Smooth muscle cell (in vitro differentiated cells): ENCODE measurements at regions not wholly inside any gene's neighbourhood (a gene's known extent, or its start where the extent isn't known, plus 50 kb on each side); places are given as distances from the start of the nearest gene placed in this dataset.

Experiments used
- DNase-seq: peaks from one replicate; lab custom pipeline; 2025; ENCODE audit not compliant: unreplicated experiment; lab: John Stamatoyannopoulos, UW
- H2AFZ ChIP-seq: fragments of 200-600 bp; sonication (generic); 2 replicates; pipeline ENCODE4 v1.6.0; 2016; ENCODE audit warnings: antibody characterized with exemption, low read depth, mild to moderate bottlenecking
- H3F3A ChIP-seq: fragments of 200-600 bp; sonication (generic); 2 replicates; pipeline ENCODE4 v1.6.0; 2017; ENCODE audit warnings: antibody characterized with exemption, low read depth
- H3K27ac ChIP-seq: fragments of 200-600 bp; sonication (generic); 2 replicates; pipeline ENCODE4 v1.5.1; 2016; ENCODE audit warnings: low read depth, mild to moderate bottlenecking
- H3K27me3 ChIP-seq: fragments of 200-600 bp; sonication (generic); 2 replicates; pipeline ENCODE4 v1.6.1; 2016; ENCODE audit warnings: low read depth, mild to moderate bottlenecking
- H3K36me3 ChIP-seq: fragments of 200-600 bp; sonication (generic); 2 replicates; pipeline ENCODE4 v1.5.1; 2016; ENCODE audit warnings: low read depth
- H3K4me1 ChIP-seq: fragments of 200-600 bp; sonication (generic); 2 replicates; pipeline ENCODE4 v1.5.1; 2016; ENCODE audit warnings: low read depth
- H3K4me2 ChIP-seq: fragments of 200-600 bp; sonication (generic); 2 replicates; pipeline ENCODE4 v1.6.0; 2016; ENCODE audit warnings: mild to moderate bottlenecking
- H3K4me3 ChIP-seq: fragments of 200-600 bp; sonication (generic); 2 replicates; pipeline ENCODE4 v1.5.1; 2016; ENCODE audit warnings: mild to moderate bottlenecking
- H3K79me2 ChIP-seq: fragments of 200-600 bp; sonication (generic); 2 replicates; pipeline ENCODE4 v1.6.0; 2016; ENCODE audit warnings: low read depth, mild to moderate bottlenecking
- H3K9ac ChIP-seq: fragments of 200-600 bp; sonication (generic); 2 replicates; pipeline ENCODE4 v1.6.0; 2016; ENCODE audit warnings: low read depth
- H3K9me3 ChIP-seq: fragments of 200-600 bp; sonication (generic); replicated peaks from 2 replicates; pipeline ENCODE4 v1.5.1; 2016; ENCODE audit warnings: low read depth
- H4K20me1 ChIP-seq: fragments of 200-600 bp; sonication (generic); 2 replicates; pipeline ENCODE4 v1.6.0; 2016; ENCODE audit warnings: low read depth
- WGBS: methylation state at CpG from one replicate; pipeline ENCODE4 v1.1.7; 2016; ENCODE audit warnings: low lambda C conversion rate; 5-methylcytosine and 5-hydroxymethylcytosine counted together
- TF ChIP-seq, protein P1 (sequence below): fragments of 200-600 bp; sonication (generic); IDR thresholded peaks from 2 replicates; pipeline ENCODE4 v1.5.1; 2017; ENCODE audit warnings: borderline replicate concordance, mild to moderate bottlenecking, antibody characterized with exemption; ENCODE audit not compliant: insufficient read depth, poor library complexity, severe bottlenecking

DNA sequence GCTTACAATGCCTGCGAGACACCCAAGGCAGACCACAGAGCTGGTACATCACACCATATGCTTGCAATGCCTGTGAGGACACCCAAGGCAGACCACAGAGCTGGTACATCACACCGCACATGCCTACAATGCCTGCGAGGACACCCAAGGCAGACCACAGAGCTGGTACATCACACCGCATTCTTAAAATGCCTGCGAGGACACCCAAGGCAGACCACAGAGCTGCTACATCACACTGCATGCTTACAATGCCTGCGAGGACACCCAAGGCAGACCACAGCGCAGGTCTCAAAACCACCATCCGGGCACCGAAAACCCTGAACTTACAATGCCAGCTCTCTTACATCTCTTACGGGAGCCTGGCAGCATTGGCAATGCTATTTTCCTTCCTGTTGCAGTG, 799.6 kb downstream of the GALR1 start:
- H3K79me2 ChIP-seq, result no peaks in the 10 kb centered on the region
- no peak overlapping the region for H3K4me2 ChIP-seq
- no peaks in the 10 kb centered on the region for H3K4me1 ChIP-seq
- no peaks in the 10 kb centered on the region for H3F3A ChIP-seq
- no peak overlapping the region for H3K4me3 ChIP-seq
- TF ChIP-seq, protein P1, sequence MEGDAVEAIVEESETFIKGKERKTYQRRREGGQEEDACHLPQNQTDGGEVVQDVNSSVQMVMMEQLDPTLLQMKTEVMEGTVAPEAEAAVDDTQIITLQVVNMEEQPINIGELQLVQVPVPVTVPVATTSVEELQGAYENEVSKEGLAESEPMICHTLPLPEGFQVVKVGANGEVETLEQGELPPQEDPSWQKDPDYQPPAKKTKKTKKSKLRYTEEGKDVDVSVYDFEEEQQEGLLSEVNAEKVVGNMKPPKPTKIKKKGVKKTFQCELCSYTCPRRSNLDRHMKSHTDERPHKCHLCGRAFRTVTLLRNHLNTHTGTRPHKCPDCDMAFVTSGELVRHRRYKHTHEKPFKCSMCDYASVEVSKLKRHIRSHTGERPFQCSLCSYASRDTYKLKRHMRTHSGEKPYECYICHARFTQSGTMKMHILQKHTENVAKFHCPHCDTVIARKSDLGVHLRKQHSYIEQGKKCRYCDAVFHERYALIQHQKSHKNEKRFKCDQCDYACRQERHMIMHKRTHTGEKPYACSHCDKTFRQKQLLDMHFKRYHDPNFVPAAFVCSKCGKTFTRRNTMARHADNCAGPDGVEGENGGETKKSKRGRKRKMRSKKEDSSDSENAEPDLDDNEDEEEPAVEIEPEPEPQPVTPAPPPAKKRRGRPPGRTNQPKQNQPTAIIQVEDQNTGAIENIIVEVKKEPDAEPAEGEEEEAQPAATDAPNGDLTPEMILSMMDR, result no peak
- WGBS, result 92% methylated on average over 10 of the region's 10 CpGs
- no peak overlapping the region for H3K9ac ChIP-seq
- DNase-seq, result no peak
- H3K9me3 ChIP-seq, result no peaks in the 10 kb centered on the region
- no peaks in the 10 kb centered on the region for H4K20me1 ChIP-seq
- H3K27ac ChIP-seq, result no peak overlapping the region
- H2AFZ ChIP-seq, result no peak overlapping the region
- no peaks in the 10 kb centered on the region for H3K27me3 ChIP-seq
- H3K36me3 ChIP-seq, result no peaks in the 10 kb centered on the region

DNA sequence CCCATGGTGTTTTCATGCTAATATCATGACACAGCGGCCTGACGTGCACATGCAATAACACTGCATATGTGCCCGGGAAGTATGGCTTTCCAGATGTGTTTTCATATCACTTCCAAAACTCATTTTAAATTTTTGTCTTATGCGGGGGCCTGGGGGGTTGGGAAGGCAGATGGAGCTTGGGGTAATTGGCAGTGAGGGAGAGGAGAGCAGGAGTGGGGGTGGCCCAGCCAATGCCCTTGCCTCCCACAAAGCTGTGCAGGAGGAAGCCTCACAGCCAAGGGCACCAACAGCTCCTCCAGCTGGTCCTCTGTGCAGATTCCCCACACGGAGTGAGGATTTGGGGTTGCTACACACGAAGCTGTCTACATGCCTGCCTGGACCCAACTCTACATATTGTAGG, 805.2 kb downstream of the GALR1 start:
- no peak overlapping the region for H3K9ac ChIP-seq
- TF ChIP-seq, protein P1, result no peak
- H3K4me3 ChIP-seq, result no peak overlapping the region
- no peak overlapping the region for H2AFZ ChIP-seq
- H3K79me2 ChIP-seq, result no peaks in the 10 kb centered on the region
- no peaks in the 10 kb centered on the region for H3K9me3 ChIP-seq
- no peaks in the 10 kb centered on the region for H3K27me3 ChIP-seq
- no peak overlapping the region for H3K27ac ChIP-seq
- DNase-seq, result no peak
- H4K20me1 ChIP-seq, result no peaks in the 10 kb centered on the region
- no peak overlapping the region for H3K4me2 ChIP-seq
- WGBS, result 84% methylated on average over 6 of the region's 6 CpGs
- no peaks in the 10 kb centered on the region for H3K36me3 ChIP-seq
- H3F3A ChIP-seq, result no peaks in the 10 kb centered on the region
- no peaks in the 10 kb centered on the region for H3K4me1 ChIP-seq

DNA sequence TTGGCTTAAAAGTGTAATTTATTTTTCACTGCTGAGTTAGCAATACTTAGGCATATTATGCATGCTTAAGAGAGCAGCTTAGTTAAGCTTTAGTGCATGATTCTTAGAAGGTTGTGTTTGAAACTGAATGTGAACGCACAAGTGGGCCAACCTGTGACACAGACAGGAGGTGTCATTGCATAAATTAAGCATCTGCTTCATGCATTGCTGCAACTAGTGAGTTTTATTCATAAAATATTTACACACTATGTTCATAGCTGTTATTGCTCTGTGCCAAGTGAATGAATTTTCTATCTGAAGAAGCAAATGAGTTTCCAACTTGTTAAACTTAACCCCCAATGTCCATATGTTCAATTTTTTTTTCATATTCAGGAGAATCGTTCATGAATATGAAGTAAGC, 806.4 kb downstream of the GALR1 start:
- no peaks in the 10 kb centered on the region for H3F3A ChIP-seq
- no peaks in the 10 kb centered on the region for H3K27me3 ChIP-seq
- no peaks in the 10 kb centered on the region for H3K79me2 ChIP-seq
- 87% methylated on average over 2 of the region's 2 CpGs for WGBS
- no peak overlapping the region for H2AFZ ChIP-seq
- H3K36me3 ChIP-seq, result no peaks in the 10 kb centered on the region
- TF ChIP-seq, protein P1, result no peak
- no peak overlapping the region for H3K4me2 ChIP-seq
- no peak overlapping the region for H3K9ac ChIP-seq
- no peak for DNase-seq
- H4K20me1 ChIP-seq, result no peaks in the 10 kb centered on the region
- no peaks in the 10 kb centered on the region for H3K9me3 ChIP-seq
- H3K4me1 ChIP-seq, result no peaks in the 10 kb centered on the region
- H3K4me3 ChIP-seq, result no peak overlapping the region
- no peak overlapping the region for H3K27ac ChIP-seq

DNA sequence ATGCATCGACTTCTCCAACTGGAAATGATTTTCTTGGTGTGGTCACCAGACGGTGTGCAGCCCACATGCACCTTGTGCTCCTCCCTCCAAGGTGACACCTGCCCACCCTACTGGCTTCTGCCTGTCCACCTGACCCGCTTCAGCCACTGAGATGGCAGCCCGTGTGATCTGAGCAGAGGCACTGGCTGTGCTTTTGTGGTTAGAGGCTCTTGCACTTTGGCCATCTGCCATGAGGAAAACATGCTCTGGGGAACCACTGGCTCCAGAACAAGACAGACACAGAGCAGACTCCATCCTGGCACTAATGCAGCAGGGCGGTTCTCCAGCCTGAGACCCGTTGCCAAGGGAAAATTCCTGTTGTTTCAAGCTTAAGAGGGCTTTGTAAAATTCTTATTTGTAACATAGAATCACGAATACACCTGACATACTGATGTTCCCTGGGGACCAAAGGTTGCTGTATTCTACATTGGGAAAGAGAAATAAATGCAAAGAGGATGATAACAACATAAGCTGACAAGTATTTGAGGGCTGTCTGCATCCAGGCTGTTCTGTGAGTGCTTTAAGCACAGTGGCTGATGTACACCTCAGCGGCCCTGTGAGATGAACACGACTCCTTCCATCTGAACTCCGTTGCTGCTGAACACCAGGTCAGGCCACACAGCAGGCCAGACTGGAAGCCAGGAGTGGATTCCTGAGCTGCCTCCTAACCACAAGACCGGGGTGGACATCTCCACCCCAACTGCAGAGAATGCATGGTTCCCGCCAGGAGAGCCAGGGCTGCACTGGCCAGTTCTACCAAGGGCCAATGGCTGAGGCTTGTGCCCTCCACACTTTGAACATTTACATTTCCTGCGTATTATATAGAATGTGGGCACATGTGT, 820.4 kb downstream of the GALR1 start:
- TF ChIP-seq, protein P1, result no peak
- no peaks in the 10 kb centered on the region for H3K79me2 ChIP-seq
- no peak overlapping the region for H2AFZ ChIP-seq
- H3K4me2 ChIP-seq, result no peak overlapping the region
- H3F3A ChIP-seq, result no peaks in the 10 kb centered on the region
- peaks cover 2% of the 10 kb centered on the region for H3K27me3 ChIP-seq
- no peaks in the 10 kb centered on the region for H3K36me3 ChIP-seq
- no peak overlapping the region for H3K9ac ChIP-seq
- 67% methylated on average over 13 of the region's 13 CpGs for WGBS
- DNase-seq, result no peak
- H3K9me3 ChIP-seq, result no peaks in the 10 kb centered on the region
- no peak overlapping the region for H3K27ac ChIP-seq
- H3K4me3 ChIP-seq, result no peak overlapping the region
- H3K4me1 ChIP-seq, result no peaks in the 10 kb centered on the region
- H4K20me1 ChIP-seq, result no peaks in the 10 kb centered on the region
